HuH-7.5 (cell line): ENCODE measurements at regions not wholly inside any gene's neighbourhood (a gene's known extent, or its start where the extent isn't known, plus 50 kb on each side); places are given as distances from the start of the nearest gene placed in this dataset.
"Not testable (repeated sequence)": the region's sequence is repeated elsewhere in the genome, so short reads cannot be mapped to it uniquely, and the experiment has no call there.

Experiments
- DNase-seq: peaks from one replicate; pipeline ENCODE4 v3.0.0; 2011; ENCODE audit warnings: low spot score

DNA sequence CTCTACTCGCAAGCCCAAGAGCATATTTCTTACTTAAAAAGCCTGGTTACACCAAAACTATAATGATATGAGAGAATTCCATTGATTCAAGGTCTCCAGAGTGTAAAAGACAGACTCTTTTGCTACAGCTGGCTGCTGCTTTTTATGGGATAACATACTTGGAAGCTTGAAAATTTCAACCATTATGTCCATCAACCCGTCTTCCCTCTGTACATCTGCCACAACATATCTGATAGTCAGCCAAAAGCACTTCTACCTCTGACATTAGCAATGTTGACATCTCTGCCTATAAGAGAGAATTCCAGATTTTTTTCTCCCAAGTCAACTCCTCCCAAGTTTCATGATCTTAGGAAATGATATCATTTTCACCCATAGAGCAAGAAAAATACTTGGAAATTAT lies 54.4 kb upstream of the IQCM start:
- no peak for DNase-seq

DNA sequence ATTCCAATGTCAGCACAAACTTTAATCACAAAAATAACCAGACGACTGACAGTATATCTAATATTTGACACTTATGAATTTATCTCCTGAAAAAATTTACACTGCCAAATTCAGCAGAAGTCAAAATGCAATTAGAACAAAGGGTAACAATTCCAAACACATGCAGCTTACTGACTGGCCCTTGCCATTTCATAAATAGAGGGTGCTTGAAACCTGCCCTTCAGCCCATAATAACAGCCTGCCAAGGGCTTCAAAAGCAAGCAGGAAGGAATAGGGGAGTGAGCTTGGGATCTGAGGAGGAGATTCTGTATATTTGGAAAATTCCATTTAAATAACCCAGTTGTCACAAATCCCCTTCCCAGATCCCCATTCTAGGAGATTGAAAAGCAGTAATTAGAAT lies 66.1 kb upstream of the IQCM start:
- no peak for DNase-seq

DNA sequence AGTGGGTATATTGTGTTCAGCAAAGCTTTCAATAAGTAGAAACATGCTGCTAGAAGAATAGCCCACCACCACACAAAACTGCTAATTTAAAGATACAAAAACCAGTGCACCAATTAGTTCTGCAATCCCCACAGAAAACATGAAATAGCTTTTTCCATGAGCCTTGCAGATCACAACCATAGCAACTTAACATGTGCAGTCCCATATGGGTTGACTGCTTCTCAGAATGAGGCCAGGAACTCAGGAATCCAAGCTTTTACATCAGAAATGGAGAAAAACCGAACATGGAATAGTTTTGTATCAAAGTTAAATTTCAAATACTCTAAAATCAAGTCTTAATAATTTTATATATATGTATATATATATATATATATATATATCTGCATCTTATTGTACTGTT lies 66.6 kb upstream of the IQCM start:
- DNase-seq, result no peak

DNA sequence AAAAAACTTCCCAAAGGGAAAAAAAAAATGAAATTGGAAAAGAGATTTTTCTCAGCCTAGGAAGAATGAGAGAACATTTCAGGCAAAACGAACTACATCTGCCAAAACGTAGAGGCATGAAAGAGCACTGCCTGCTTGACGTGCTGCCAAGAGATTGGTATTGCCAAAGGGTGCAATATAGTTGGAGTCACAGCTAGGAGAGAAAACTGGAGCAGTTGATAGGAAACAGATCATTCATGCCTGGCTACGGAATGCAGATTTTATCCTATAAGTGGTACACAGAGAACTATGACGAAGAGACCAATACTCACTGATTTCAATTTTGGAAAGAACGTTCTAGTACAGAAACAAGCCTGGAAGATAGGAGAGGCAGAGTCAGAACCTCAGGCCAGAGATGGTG lies 68.4 kb upstream of the IQCM start:
- no peak for DNase-seq

DNA sequence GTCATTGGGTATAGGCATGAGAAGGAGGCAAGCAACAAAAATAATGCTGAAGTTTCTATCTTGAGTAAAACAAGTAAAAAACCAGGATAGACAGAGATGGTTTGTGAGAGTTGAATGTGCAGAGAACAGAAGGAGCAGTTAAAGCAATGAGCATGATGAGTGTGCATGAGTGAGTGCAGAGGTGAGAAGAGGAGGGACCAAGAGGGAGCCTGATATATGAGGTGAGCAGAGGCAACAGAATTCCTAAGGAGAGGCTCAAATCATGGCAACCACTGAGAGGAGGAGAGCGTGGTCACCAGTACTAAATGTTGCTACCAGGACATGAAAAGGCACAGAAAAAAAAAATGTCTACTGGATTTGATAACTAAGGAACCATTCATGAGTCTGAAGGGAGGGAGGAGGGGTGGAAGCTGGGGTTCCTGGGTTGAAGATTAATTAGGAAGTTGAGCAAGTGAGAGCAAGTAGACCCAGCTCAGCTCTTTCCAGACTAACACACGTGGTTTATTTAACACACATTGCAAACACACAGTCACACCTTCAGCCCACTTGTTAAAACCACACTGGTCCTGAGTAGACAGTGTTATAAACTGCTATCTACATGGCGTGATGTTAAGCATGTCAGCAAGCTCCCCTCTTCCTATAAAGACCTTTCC lies 69.0 kb upstream of the IQCM start:
- no peak for DNase-seq

DNA sequence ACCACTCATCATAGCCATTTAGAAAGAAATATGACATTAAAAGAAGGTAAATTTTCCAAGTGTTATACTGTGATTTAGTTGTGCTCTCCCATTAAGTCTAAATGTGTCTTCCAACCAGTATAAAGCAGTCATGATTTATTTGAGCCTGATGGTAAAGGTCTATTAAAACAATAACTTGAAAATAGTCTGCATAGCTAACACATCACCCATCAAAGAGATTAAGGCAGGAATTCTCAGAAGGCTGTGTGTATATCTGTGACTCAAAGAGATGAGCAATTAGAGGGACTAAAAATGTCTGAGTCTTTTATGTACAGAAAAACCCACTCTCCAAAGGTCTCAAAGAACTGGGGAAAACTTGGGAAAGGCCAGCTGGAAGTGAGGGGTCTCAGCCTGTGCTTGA lies 70.3 kb upstream of the IQCM start:
- DNase-seq, result no peak

DNA sequence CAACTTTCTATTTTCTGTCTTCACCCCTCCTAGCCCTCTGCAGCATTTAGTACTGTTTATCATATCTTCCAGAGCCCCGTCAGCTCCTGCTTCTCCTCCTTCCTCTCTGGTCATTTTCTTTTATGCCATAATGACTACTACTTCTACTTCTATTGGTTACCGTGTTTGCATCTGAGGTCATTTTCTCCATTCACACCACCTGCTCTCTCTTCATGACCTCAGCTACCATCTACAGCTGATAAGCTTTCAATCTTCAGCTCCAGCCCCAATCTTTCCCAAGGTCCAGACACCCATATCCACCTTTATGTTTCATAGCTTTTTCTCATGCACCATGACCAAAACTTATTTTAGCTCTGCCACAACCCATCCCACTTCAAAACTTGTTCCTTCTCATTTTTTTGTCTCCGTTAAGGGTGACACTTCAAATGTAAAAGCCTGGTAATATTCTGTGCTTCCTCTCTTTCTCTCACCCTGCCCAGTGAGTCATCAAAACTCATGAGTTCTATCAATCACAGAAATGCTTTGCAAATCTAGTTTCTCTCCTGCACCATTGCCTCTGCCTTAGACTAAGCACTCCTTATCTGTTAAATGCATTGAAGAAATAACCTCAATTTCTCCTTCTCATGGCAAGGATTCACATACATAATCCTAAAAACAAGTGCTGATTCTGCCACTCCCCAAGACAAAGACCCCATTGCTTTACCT lies 71.3 kb upstream of the IQCM start:
- DNase-seq, result no peak

DNA sequence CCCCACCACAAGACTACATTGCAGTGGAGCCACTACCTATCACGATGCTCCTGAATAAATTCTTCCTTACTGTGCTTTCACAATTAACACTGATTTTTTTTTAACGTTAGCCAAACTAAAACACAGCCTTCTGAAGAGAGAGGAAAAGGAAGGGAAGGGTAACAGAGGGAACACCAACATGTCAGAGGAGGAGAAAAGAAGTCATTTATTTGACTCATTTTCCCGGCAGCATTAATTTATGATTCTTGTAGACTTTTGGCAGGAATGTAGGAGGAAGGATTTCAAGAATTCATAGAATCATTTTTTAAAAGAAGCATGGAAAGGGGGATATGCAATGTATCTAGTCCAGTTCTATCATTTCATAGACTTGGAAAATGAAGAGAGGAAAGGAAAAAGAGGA lies 74.3 kb upstream of the IQCM start:
- DNase-seq, result no peak

DNA sequence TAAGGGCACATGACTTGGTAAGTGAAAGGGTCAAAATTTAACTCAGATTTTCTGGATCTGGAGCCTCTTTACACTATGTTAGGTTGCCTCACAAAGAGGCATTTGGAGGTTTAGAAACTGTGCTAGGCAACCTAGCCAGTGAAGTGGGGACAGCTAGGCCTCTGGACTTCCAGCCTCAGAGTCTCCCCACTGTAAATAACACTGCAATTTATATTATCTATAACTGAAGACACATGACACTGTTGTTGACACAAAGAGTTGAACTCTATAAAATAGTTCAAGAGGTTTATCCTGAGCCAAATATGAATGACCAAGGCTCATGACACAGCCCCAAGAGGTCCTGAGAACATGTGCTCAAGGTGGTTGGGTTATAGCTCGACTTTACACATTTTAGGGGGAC lies 74.9 kb upstream of the IQCM start:
- no peak for DNase-seq

DNA sequence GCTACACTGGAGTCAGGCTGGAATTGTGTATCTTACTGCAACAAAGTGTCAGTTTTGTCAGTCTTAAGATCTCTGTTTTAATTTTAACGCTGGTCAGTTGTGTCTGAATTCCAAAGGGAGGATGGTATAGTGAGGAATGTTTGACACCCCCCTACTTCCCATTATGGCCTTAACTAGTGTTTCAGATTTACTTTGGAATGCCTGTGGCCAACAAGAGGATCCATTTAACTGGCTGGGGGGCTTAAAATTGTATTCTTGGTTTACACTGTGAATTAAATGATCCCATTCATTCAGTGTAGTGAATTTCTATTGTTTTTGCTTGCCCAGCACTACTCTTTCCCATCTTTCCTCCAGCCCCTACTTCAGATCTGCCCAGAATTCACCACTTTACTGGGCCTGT lies 75.8 kb upstream of the IQCM start:
- no peak for DNase-seq

DNA sequence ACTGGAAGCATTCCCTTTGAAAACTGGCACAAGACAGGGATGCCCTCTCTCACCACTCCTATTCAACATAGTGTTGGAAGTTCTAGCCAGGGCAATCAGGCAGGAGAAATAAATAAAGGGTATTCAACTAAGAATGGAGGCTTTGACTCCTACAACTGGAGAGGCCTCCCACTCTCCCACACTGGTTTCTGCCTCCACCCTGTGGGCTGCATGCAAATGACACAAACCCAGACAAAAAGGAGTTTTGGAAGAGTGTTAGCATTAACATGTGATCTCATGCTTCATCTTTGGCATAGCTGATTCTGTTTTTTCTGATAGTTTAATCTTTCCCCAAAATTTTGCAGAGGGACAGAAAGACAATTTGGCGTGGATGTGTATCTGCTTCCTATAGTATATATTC lies 80.8 kb upstream of the IQCM start:
- DNase-seq, result no peak

DNA sequence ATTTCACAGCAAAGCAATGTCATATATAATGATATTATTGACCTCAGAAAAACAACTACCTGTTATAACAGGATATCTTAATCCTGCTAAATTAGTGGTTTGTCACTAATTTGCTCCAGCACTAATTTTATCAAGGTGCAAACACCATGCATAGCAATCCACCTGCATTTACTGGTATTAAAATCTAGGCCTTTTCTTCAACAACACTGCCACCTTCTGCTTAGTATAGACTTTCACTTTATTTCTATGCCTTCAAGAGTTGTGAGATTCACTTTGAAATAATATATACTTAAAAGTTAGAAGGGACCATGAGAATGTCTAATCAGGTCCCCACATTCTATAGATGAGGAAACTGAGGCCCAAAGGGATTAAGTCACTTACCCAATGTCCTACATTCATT lies 82.1 kb upstream of the IQCM start:
- DNase-seq, result peak; percentile 8

DNA sequence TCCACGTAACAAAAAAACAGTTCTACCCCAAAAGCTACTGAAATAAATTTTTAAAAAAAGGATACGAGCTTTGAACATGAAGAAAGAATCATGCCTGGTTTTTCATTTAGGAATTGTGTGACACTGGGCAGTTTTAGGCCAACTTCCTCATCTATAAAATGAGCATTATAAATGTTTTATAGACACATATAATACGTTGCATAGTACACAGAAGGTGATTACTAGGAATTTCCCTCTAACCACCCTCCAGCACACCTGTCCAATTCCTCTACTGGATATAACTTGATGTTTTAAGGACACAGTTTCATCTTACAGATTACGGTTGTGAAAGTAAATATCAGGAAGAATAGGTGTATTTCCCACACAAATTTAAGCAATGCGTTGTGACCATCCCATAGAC lies 85.5 kb upstream of the IQCM start:
- no peak for DNase-seq

DNA sequence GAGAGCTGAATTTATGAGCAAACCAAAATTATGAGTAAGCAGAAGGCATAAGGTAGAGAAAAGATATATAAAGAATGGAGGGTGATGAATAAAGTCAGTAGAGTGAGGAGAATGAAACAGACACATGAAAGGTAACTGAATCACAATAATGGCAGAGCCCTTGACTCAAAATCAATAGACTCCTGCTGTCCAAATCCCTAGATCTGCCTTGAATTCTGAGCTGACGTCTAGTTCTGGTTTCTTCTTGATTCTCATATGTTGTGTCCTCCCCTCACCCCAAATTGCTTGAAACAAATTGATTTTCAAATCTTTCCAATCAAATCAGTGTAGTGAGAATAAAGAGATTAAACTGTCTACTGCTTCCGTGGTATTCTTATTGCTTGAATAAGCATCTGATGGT lies 86.6 kb upstream of the IQCM start:
- no peak for DNase-seq

DNA sequence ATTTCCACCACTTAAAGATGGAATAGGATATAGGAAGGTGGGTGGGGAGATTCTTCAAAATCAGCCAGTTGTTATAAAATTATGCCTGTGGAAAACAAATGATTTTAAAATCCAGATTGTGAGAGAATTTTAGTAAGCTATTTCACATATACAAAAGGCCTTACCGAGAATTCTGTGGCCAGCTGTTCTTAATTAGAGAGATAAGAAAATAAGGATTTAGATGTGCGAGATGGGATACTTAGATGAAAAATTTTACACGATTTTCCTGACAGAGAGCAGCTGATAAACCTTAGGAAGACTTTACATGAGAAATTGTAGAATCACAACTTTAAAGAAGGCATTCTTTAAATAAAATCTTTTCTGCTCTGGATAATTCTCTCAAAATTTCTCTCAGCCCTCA lies 94.5 kb upstream of the IQCM start:
- DNase-seq, result no peak

DNA sequence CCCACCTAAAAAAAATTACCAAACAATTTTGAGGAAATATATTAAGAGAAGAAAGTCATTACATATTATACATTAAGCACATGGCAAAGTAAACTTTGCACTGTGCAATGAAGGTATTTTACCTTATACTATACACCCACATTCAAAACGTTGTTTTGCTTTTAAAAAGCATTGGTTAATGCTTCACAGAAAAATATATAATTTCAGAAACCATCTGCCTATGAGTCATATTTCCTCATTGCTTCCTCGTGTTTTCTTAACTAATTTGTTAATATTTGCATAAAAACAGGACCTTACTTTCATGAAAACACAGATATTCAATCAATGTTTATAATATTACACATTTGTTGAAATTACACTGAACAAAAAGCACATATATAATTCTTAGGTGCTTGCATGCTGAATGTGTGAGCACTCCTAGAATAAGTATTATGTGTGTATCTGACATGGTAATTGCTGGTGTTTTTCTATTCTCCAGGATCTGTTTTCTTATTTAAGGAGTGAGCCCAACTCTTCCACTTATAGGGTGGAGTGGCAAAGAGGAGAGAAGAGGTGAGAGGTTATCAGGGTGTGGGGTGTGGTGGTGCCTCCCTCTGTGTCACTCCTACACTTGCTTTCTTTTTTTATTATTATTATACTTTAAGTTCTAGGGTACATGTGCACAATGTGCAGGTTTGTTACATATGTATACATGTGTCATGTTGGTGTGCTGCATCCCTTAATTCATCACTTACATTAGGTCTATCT lies 95.1 kb upstream of the IQCM start:
- DNase-seq, result no peak

DNA sequence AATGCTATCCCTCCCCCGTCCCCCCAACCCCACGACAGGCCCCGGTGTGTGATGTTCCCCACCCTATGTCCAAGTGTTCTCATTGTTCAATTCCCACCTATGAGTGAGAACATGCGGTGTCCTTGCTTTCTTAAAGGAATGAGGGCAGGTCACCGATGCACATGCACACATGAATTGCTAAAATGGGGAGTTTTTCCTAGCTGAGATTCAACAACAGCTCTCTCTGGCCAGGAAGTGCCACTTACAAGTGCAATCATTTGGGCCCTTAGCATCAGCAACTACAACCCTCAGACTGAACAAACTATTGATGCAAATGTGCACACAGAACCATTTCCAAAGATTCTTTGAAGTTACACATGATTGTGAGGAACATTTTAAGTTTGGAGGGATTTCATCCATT lies 95.7 kb upstream of the IQCM start:
- DNase-seq, result no peak

DNA sequence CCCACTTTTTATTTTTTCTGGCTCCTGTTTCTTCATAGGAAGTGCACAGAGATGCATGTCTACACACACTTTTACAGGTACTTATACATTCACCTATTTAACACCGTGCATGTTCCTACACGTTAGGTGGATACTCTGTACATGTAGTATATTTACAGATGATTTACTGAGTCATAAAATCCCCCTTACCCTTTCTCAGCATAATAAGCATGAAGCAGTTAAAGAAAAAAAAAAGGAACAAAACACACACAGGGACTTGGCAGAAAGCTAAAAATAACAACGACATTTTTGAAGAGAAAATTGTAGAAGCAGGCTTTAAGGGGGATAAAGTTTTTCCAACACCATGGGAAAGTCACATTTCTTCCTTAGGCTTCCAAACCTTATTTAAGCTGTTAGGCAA lies 96.4 kb upstream of the IQCM start:
- DNase-seq, result no peak

DNA sequence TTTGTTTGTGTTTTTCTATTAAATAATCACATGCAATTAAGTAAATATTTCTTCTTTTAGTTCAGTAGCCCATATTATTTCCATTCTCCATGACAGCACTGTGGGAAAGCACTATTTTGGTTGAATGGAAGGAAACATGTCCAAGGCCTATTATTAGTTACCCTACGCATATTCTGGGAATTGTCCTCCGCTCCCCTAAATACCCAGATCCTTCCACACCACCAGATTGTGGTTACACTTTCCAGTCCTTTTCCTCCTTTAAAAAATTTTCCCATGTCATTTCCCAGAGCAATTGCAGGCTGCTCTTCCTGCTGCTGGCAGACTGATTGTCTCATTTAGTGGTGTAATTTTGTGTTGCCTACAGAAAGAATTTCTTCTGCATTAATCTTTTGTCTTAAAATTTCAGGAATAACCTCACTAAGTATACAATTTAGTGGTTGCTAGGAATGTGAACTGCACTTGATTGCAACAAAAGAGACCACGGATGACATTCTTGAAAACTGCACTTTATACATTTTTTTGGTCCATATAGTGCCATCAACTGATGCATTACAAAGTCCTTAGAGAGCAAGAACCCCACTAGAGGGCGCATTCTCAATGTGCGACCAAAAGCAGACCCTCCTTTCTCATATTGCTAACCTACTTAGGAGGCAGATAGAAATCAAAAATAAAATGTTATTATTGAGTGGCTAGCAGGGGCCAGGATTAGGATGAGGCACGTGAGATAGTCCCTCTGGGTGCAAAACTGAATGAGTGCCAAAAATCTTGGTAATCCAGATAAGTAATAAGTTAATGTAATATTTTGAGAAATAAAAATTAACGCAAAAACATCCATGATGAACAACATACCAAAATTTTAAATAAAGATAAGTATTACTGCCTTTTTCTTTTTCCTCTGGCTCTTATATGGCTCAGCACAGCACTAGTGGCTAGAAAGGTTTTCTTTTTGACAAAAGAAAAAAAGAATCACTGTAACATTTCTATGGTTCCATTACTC lies 98.8 kb upstream of the IQCM start:
- peak; percentile 9 for DNase-seq

DNA sequence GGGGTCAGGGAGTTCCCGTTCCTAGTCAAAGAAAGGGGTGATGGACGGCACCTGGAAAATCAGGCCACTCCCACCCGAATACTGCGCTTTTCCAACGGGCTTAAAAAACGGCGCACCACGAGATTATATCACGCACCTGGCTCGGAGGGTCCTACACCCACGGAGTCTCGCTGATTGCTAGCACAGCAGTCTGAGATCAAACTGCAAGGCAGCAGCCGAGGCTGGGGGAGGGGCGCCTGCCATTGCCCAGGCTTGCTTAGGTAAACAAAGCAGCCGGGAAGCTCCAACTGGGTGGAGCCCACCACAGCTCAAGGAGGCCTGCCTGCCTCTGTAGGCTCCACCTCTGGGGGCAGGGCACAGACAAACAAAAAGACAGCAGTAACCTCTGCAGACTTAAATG lies 100.1 kb upstream of the IQCM start:
- not testable (repeated sequence) for DNase-seq

DNA sequence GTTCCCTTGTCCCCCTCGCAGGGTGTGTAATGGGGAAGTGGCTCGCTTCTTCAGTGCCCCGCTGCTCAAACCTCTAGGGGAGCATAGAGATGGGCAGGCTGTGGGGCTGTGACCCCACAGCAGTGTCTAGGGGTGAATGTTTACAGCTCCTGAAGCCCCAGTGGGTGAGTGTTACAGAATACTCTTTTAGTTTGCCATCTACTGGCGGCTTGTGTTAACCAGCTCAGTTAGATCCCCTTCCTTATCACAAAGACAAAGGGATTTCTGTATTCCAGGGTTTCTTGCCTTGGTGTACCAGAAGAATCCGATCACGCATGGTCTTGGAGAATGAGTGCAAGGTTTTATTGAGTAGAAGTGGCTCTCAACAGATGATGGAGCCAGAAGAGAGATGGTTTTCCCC lies 108.1 kb upstream of the IQCM start:
- DNase-seq, result no peak

DNA sequence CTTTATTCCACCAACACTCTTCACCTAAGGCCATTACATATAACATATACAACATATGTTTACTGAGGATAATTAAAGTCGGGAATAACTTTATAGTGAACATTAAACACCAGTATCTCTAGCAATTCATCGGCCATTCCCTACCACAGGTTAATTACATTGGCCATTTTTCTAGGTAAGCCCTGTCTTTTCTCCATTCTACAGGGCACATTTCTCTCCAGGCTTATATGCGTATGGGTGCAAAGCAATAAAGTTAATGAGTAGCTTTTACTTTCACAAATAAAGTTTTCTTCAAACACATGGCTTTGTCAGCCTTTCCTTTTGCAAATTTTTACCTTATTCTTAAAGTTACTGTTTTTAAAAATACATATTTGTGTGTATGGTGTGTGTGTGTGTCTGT lies 111.9 kb upstream of the IQCM start:
- no peak for DNase-seq
